Osteocyte (in vitro differentiated cells): ENCODE measurements at regions not wholly inside any gene's neighbourhood (a gene's known extent, or its start where the extent isn't known, plus 50 kb on each side); places are given as distances from the start of the nearest gene placed in this dataset.

ENCODE experiments used
- DNase-seq: peaks from one replicate; pipeline ENCODE4 v3.0.0; 2021; ENCODE audit warnings: mixed read lengths; ENCODE audit not compliant: unreplicated experiment; ENCODE audit errors: extremely low spot score
- H3K27ac Mint-ChIP-seq: one replicate; pipeline ENCODE4 v1.8.0; 2021; ENCODE audit warnings: mild to moderate bottlenecking, mixed read lengths; ENCODE audit not compliant: unreplicated experiment
- H3K27me3 Mint-ChIP-seq: one replicate; pipeline ENCODE4 v1.8.0; 2021; ENCODE audit warnings: mixed read lengths; ENCODE audit not compliant: unreplicated experiment
- H3K36me3 Mint-ChIP-seq: one replicate; pipeline ENCODE4 v1.8.0; 2021; ENCODE audit warnings: mixed read lengths; ENCODE audit not compliant: unreplicated experiment
- H3K4me1 Mint-ChIP-seq: one replicate; pipeline ENCODE4 v1.8.0; 2021; ENCODE audit warnings: mixed read lengths; ENCODE audit not compliant: unreplicated experiment
- H3K4me3 Mint-ChIP-seq: one replicate; pipeline ENCODE4 v1.8.0; 2021; ENCODE audit warnings: mild to moderate bottlenecking, moderate library complexity, mixed read lengths; ENCODE audit not compliant: unreplicated experiment
- H3K9me3 Mint-ChIP-seq: one replicate; pipeline ENCODE4 v1.8.0; 2021; ENCODE audit warnings: mixed read lengths; ENCODE audit not compliant: unreplicated experiment
- CTCF ChIP-seq: fragments of 200-600 bp; sonication (generic); IDR thresholded peaks from 2 replicates; pipeline ENCODE4 v1.5.0; 2021; ENCODE audit warnings: antibody characterized with exemption, mild to moderate bottlenecking, moderate library complexity

GRCh38 chr2:150925611-150926010 is 336.1 kb downstream of the RBM43 start:
- no peak for TF ChIP-seq CTCF
- DNase-seq: no peak
- peaks cover 4% of the 10 kb centered on the region for H3K9me3 Mint-ChIP-seq
- no peak overlapping the region for H3K27ac Mint-ChIP-seq
- H3K27me3 Mint-ChIP-seq: no peaks in the 10 kb centered on the region
- no peaks in the 10 kb centered on the region for H3K36me3 Mint-ChIP-seq
- H3K4me1 Mint-ChIP-seq: no peaks in the 10 kb centered on the region
- H3K4me3 Mint-ChIP-seq: no peak overlapping the region

GRCh38 chr2:150924878-150925277 is 336.8 kb downstream of the RBM43 start:
- H3K4me3 Mint-ChIP-seq: no peak overlapping the region
- H3K9me3 Mint-ChIP-seq: peaks cover 4% of the 10 kb centered on the region
- no peak for TF ChIP-seq CTCF
- H3K4me1 Mint-ChIP-seq: no peaks in the 10 kb centered on the region
- no peaks in the 10 kb centered on the region for H3K27me3 Mint-ChIP-seq
- no peaks in the 10 kb centered on the region for H3K36me3 Mint-ChIP-seq
- H3K27ac Mint-ChIP-seq: no peak overlapping the region
- DNase-seq: no peak

GRCh38 chr2:150919901-150920300 is 341.8 kb downstream of the RBM43 start:
- Mint-ChIP-seq H3K27me3 (no peaks in the 10 kb centered on the region), H3K9me3 (peaks cover 4% of the 10 kb centered on the region), H3K4me3 (no peak overlapping the region), H3K27ac (no peak overlapping the region), H3K36me3 (no peaks in the 10 kb centered on the region), H3K4me1 (no peaks in the 10 kb centered on the region)
- DNase-seq: no peak
- no peak for TF ChIP-seq CTCF

GRCh38 chr2:150917961-150918713 is 343.5 kb downstream of the RBM43 start:
- Mint-ChIP-seq H3K4me3 (no peak overlapping the region), H3K9me3 (peaks cover 4% of the 10 kb centered on the region), H3K36me3 (no peaks in the 10 kb centered on the region), H3K4me1 (no peaks in the 10 kb centered on the region), H3K27me3 (no peaks in the 10 kb centered on the region), H3K27ac (no peak overlapping the region)
- TF ChIP-seq CTCF: no peak
- DNase-seq: no peak

GRCh38 chr2:150916467-150917396 is 344.9 kb downstream of the RBM43 start:
- H3K27ac Mint-ChIP-seq: no peak overlapping the region
- no peak overlapping the region for H3K4me3 Mint-ChIP-seq
- no peaks in the 10 kb centered on the region for H3K36me3 Mint-ChIP-seq
- no peak for TF ChIP-seq CTCF
- no peak for DNase-seq
- peaks cover 4% of the 10 kb centered on the region for H3K4me1 Mint-ChIP-seq
- H3K27me3 Mint-ChIP-seq: no peaks in the 10 kb centered on the region
- no peaks in the 10 kb centered on the region for H3K9me3 Mint-ChIP-seq
